H9 (cell line): ENCODE measurements at regions not wholly inside any gene's neighbourhood (a gene's known extent, or its start where the extent isn't known, plus 50 kb on each side); places are given as distances from the start of the nearest gene placed in this dataset.

ENCODE experiments used
- DNase-seq: peaks from one replicate; pipeline ENCODE4 v3.0.0-alpha.2; 2017
- H2AFZ ChIP-seq: one replicate; pipeline ENCODE4 v1.6.1; 2013; ENCODE audit warnings: mild to moderate bottlenecking, low read length, control low read depth, moderate library complexity
- H2AK5ac ChIP-seq: 2 replicates; pipeline ENCODE4 v1.6.1; 2013; ENCODE audit warnings: low read length, control low read depth, mixed read lengths; ENCODE audit not compliant: insufficient read length
- H2BK120ac ChIP-seq: one replicate; pipeline ENCODE4 v1.6.1; 2013; ENCODE audit warnings: low read depth, mild to moderate bottlenecking, low read length, control low read depth, inconsistent platforms; ENCODE audit not compliant: poor library complexity, severe bottlenecking
- H2BK12ac ChIP-seq: 2 replicates; pipeline ENCODE4 v1.6.1; 2013; ENCODE audit warnings: low read length, control low read depth, mixed read lengths, low read depth; ENCODE audit not compliant: insufficient read length
- H2BK15ac ChIP-seq: 2 replicates; pipeline ENCODE4 v1.6.1; 2013; ENCODE audit warnings: low read depth, low read length, control low read depth
- H2BK20ac ChIP-seq: one replicate; pipeline ENCODE4 v1.6.1; 2013; ENCODE audit warnings: low read depth, mild to moderate bottlenecking, low read length, control low read depth, inconsistent platforms; ENCODE audit not compliant: poor library complexity, severe bottlenecking
- H2BK5ac ChIP-seq: 2 replicates; pipeline ENCODE4 v1.6.1; 2013; ENCODE audit warnings: low read length, control low read depth, mixed read lengths; ENCODE audit not compliant: insufficient read length
- H3K14ac ChIP-seq: 2 replicates; pipeline ENCODE4 v1.6.1; 2013; ENCODE audit warnings: low read length, control low read depth; ENCODE audit not compliant: insufficient read depth
- H3K18ac ChIP-seq: 2 replicates; pipeline ENCODE4 v1.6.1; 2013; ENCODE audit warnings: low read depth, mild to moderate bottlenecking, mixed read lengths, low read length, control low read depth; ENCODE audit not compliant: insufficient read length
- H3K23ac ChIP-seq: 2 replicates; pipeline ENCODE4 v1.6.1; 2013; ENCODE audit warnings: low read length, control low read depth, mixed read lengths, low read depth; ENCODE audit not compliant: insufficient read length
- H3K23me2 ChIP-seq: 2 replicates; pipeline ENCODE4 v1.6.1; 2013; ENCODE audit warnings: low read depth, mild to moderate bottlenecking, mixed read lengths, low read length, control low read depth; ENCODE audit not compliant: insufficient read length, poor library complexity, severe bottlenecking
- H3K27ac ChIP-seq: 2 replicates; pipeline ENCODE4 v1.5.1; 2013; ENCODE audit warnings: low read length, control low read depth, mixed read lengths, low read depth; ENCODE audit not compliant: insufficient read length
- H3K27me3 ChIP-seq: 2 replicates; pipeline ENCODE4 v1.6.1; 2013; ENCODE audit warnings: low read length, control low read depth, inconsistent platforms; ENCODE audit not compliant: insufficient read depth
- H3K4ac ChIP-seq: 2 replicates; pipeline ENCODE4 v1.6.1; 2013; ENCODE audit warnings: low read depth, mild to moderate bottlenecking, control low read depth, inconsistent platforms, low read length, moderate library complexity
- H3K4me1 ChIP-seq: 2 replicates; pipeline ENCODE4 v1.6.1; 2013; ENCODE audit warnings: low read length, control low read depth, inconsistent platforms; ENCODE audit not compliant: insufficient read depth
- H3K4me2 ChIP-seq: 2 replicates; pipeline ENCODE4 v1.6.1; 2013; ENCODE audit warnings: low read length, control low read depth, mixed read lengths; ENCODE audit not compliant: insufficient read length, insufficient read depth
- H3K56ac ChIP-seq: 2 replicates; pipeline ENCODE4 v1.6.1; 2013; ENCODE audit warnings: low read depth, mild to moderate bottlenecking, mixed read lengths, low read length, control low read depth; ENCODE audit not compliant: insufficient read length
- H3K79me1 ChIP-seq: 2 replicates; pipeline ENCODE4 v1.6.1; 2013; ENCODE audit warnings: low read depth, mild to moderate bottlenecking, moderate library complexity, low read length, control low read depth, inconsistent platforms; ENCODE audit not compliant: insufficient read depth, poor library complexity, severe bottlenecking
- H3K79me2 ChIP-seq: 2 replicates; pipeline ENCODE4 v1.6.1; 2013; ENCODE audit warnings: low read length, control low read depth, inconsistent platforms; ENCODE audit not compliant: insufficient read depth
- H3K9ac ChIP-seq: 2 replicates; pipeline ENCODE4 v1.6.1; 2013; ENCODE audit warnings: low read length, control low read depth, mixed read lengths; ENCODE audit not compliant: insufficient read length; ENCODE audit errors: extremely low read depth
- H3K9me3 ChIP-seq: one replicate; pipeline ENCODE4 v1.6.1; 2013; ENCODE audit warnings: low read depth, low read length, inconsistent platforms; ENCODE audit not compliant: control insufficient read depth
- H3T11ph ChIP-seq: one replicate; pipeline ENCODE4 v1.6.1; 2013; ENCODE audit warnings: mild to moderate bottlenecking, low read length, control low read depth, inconsistent platforms
- H4K20me1 ChIP-seq: one replicate; pipeline ENCODE4 v1.6.1; 2013; ENCODE audit not compliant: control insufficient read depth, insufficient read length, insufficient read depth
- H4K5ac ChIP-seq: 2 replicates; pipeline ENCODE4 v1.6.1; 2013; ENCODE audit warnings: low read depth, mild to moderate bottlenecking, mixed read lengths, low read length, control low read depth; ENCODE audit not compliant: insufficient read length
- H4K8ac ChIP-seq: replicated peaks from 2 replicates; pipeline ENCODE4 v1.6.1; 2013; ENCODE audit warnings: low read length, control low read depth, mixed read lengths, low read depth; ENCODE audit not compliant: insufficient read length
- H4K91ac ChIP-seq: 2 replicates; pipeline ENCODE4 v1.6.1; 2013; ENCODE audit warnings: low read depth, mild to moderate bottlenecking, moderate library complexity, mixed read lengths, low read length, control low read depth; ENCODE audit not compliant: insufficient read length
- H3K27ac Mint-ChIP-seq, 3 experiments: 2 replicates in 2 of 3; 3 replicates in 1 of 3; pipeline ENCODE4 v1.8.0; 2020 to 2021; ENCODE audit warnings: mixed read lengths in 3 of 3, mild to moderate bottlenecking in 1 of 3, moderate library complexity in 1 of 3
- H3K27me3 Mint-ChIP-seq: 2 replicates; pipeline ENCODE4 v1.8.0; 2021; ENCODE audit warnings: low read depth, mild to moderate bottlenecking, moderate library complexity, mixed read lengths
- H3K36me3 Mint-ChIP-seq, 3 experiments: 2 replicates in 2 of 3; 3 replicates in 1 of 3; pipeline ENCODE4 v1.8.0; 2020 to 2021; ENCODE audit warnings: low read depth in 3 of 3, mixed read lengths in 3 of 3; ENCODE audit not compliant: insufficient read depth in 1 of 3
- H3K4me1 Mint-ChIP-seq, 2 experiments: 2 replicates each; pipeline ENCODE4 v1.8.0; 2020; ENCODE audit warnings: mixed read lengths in 2 of 2
- H3K4me3 Mint-ChIP-seq, 2 experiments: 2 replicates in 1 of 2; 3 replicates in 1 of 2; pipeline ENCODE4 v1.8.0; 2020 to 2021; ENCODE audit warnings: mild to moderate bottlenecking in 2 of 2, mixed read lengths in 2 of 2, moderate library complexity in 1 of 2
- H3K9me3 Mint-ChIP-seq, 2 experiments: 2 replicates in 1 of 2; 3 replicates in 1 of 2; pipeline ENCODE4 v1.8.0; 2020; ENCODE audit warnings: mild to moderate bottlenecking in 2 of 2, mixed read lengths in 2 of 2, moderate library complexity in 1 of 2
- CTCF ChIP-seq: fragments of 200-600 bp; sonication (generic); conservative IDR thresholded peaks from 3 replicates; pipeline ENCODE4 v1.8.0; 2021; ENCODE audit warnings: antibody characterized with exemption, mild to moderate bottlenecking
- WGBS: extraction: QIAGEN DNeasy Blood & Tissue Kit; methylation state at CpG from one replicate; pipeline ENCODE4 v1.1.7; 2013; ENCODE audit warnings: missing lambda C conversion rate, low lambda C conversion rate, mixed read lengths; ENCODE audit not compliant: insufficient read length; ENCODE audit errors: extremely low coverage; 5-methylcytosine and 5-hydroxymethylcytosine counted together

GRCh38 chr10:56880606-56881005, 519.5 kb upstream of the ZWINT start:
- no peaks in the 10 kb centered on the region for H3K9me3 Mint-ChIP-seq
- H3K79me2 ChIP-seq: no peaks in the 10 kb centered on the region
- no peak overlapping the region for H2BK12ac ChIP-seq
- H3K56ac ChIP-seq: no peak overlapping the region
- no peak overlapping the region for H3K23ac ChIP-seq
- no peak overlapping the region for H2BK120ac ChIP-seq
- no peak overlapping the region for H3K27ac ChIP-seq
- H3K23me2 ChIP-seq: no peaks in the 10 kb centered on the region
- H3K9me3 ChIP-seq: no peaks in the 10 kb centered on the region
- no peak for TF ChIP-seq CTCF
- no peak overlapping the region for H2AK5ac ChIP-seq
- DNase-seq: no peak
- H3K4me2 ChIP-seq: no peak overlapping the region
- H2BK15ac ChIP-seq: no peak overlapping the region
- H3K4ac ChIP-seq: no peak overlapping the region
- no peaks in the 10 kb centered on the region for H3K36me3 Mint-ChIP-seq
- H4K91ac ChIP-seq: no peak overlapping the region
- H3T11ph ChIP-seq: no peak overlapping the region
- H3K18ac ChIP-seq: no peak overlapping the region
- H4K5ac ChIP-seq: no peak overlapping the region
- H3K4me1 Mint-ChIP-seq: no peaks in the 10 kb centered on the region; a peak in 1 of 4 replicates
- H2BK5ac ChIP-seq: no peak overlapping the region
- H3K27me3 ChIP-seq: no peaks in the 10 kb centered on the region
- no CpG with 5 or more reads among the region's 4 CpGs for WGBS
- H2AFZ ChIP-seq: no peak overlapping the region
- H2BK20ac ChIP-seq: no peak overlapping the region
- no peak overlapping the region for H3K9ac ChIP-seq
- no peak overlapping the region for H4K8ac ChIP-seq
- H3K4me1 ChIP-seq: no peaks in the 10 kb centered on the region
- no peak overlapping the region for H3K27ac Mint-ChIP-seq
- H3K14ac ChIP-seq: no peak overlapping the region
- H4K20me1 ChIP-seq: no peaks in the 10 kb centered on the region
- no peak overlapping the region for H3K4me3 Mint-ChIP-seq
- H3K79me1 ChIP-seq: no peaks in the 10 kb centered on the region
- H3K27me3 Mint-ChIP-seq: no peaks in the 10 kb centered on the region
